ENCODE measurements at regions not wholly inside any gene's neighbourhood (a gene's known extent, or its start where the extent isn't known, plus 50 kb on each side); places are given as distances from the start of the nearest gene placed in this dataset.

GRCh38 chr1:209199822-209200221 is 383.7 kb upstream of the CAMK1G start:
- no peak for TF ChIP-seq CTCF (IDR thresholded peaks at IDR 0.05)
- TF ChIP-seq POLR2AphosphoS5 (IDR thresholded peaks at IDR 0.05) = no peak
- TF ChIP-seq POLR2A (IDR thresholded peaks at IDR 0.05) = no peak
